HG02642 (cell line): ENCODE measurements at regions not wholly inside any gene's neighbourhood (a gene's known extent, or its start where the extent isn't known, plus 50 kb on each side); places are given as distances from the start of the nearest gene placed in this dataset.
A peak's percentile ranks its signal among the peaks of the same experiment; 100 is the strongest.
"Not testable (repeated sequence)": the region's sequence is repeated elsewhere in the genome, so short reads cannot be mapped to it uniquely, and the experiment has no call there.

Experiments used
- ATAC-seq: cut with Tn5 transposase; IDR thresholded peaks from one replicate; pipeline ENCODE4 v1.9.1; 2021; ENCODE audit warnings: mild to moderate bottlenecking; ENCODE audit not compliant: unreplicated experiment, poor library complexity

GRCh38 chr22:23501261-23501619, 78.8 kb downstream of the IGLL1 start:
- ATAC-seq, result no peak

- no peak for ATAC-seq
Observed at GRCh38 chr22:23500508-23501260, 79.4 kb downstream of the IGLL1 start.

GRCh38 chr22:23499845-23500500, 80.1 kb downstream of the IGLL1 start:
- no peak for ATAC-seq

- no peak for ATAC-seq
Observed at GRCh38 chr22:23498811-23499798, 81.0 kb downstream of the IGLL1 start.

GRCh38 chr22:23497889-23498288, 82.2 kb downstream of the IGLL1 start:
- not testable (repeated sequence) for ATAC-seq

GRCh38 chr22:23497016-23497885, 82.8 kb downstream of the IGLL1 start:
- ATAC-seq, result no peak

GRCh38 chr22:23496445-23496833, 83.7 kb downstream of the IGLL1 start:
- ATAC-seq, result no peak

- ATAC-seq, result no peak
Observed at GRCh38 chr22:23495614-23496444, 84.3 kb downstream of the IGLL1 start.

- no peak for ATAC-seq
Observed at GRCh38 chr22:23494930-23495266, 85.2 kb downstream of the IGLL1 start.

- peak; percentile 51 for ATAC-seq
Observed at GRCh38 chr22:23485490-23485889, 94.6 kb downstream of the IGLL1 start.

GRCh38 chr22:23484651-23485050, 95.4 kb downstream of the IGLL1 start:
- ATAC-seq, result no peak

GRCh38 chr22:23481369-23481768, 98.7 kb downstream of the IGLL1 start:
- no peak for ATAC-seq

- ATAC-seq, result no peak
Observed at GRCh38 chr22:23478175-23478574, 101.9 kb downstream of the IGLL1 start.

- not testable (repeated sequence) for ATAC-seq
Observed at GRCh38 chr22:23474531-23474930, 105.6 kb downstream of the IGLL1 start.

GRCh38 chr22:23473901-23474300, 106.2 kb downstream of the IGLL1 start:
- ATAC-seq, result no peak

GRCh38 chr22:23472376-23472775, 107.7 kb downstream of the IGLL1 start:
- ATAC-seq, result not testable (repeated sequence)

GRCh38 chr22:23471698-23472097, 108.4 kb downstream of the IGLL1 start:
- no peak for ATAC-seq

- no peak for ATAC-seq
Observed at GRCh38 chr22:23470811-23471389, 109.2 kb downstream of the IGLL1 start.
